ENCODE measurements at regions not wholly inside any gene's neighbourhood (a gene's known extent, or its start where the extent isn't known, plus 50 kb on each side); places are given as distances from the start of the nearest gene placed in this dataset.
"Not testable (repeated sequence)": the region's sequence is repeated elsewhere in the genome, so short reads cannot be mapped to it uniquely, and the experiment has no call there.

DNA sequence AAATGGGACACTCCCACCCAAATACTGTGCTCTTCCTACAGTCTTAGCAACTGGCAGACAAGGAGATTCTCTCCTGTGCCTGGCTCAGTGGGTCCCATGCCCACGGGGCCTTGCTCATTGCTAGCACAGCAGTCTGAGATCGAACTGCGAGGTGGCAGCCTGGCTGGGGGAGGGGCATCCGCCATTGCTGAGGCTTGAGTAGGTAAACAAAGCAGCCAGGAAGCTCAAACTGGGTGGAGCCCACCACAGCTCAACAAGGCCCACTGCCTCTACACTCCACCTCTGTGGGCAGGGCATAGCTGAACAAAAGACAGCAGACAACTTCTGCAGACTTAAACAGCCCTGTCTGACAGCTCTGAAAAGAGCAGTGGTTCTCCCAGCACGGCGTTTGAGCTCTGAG lies 174.8 kb downstream of the COL12A1 start:
- not testable (repeated sequence) for H3K27me3 ChIP-seq (ENCODE audit: control insufficient read depth, insufficient read depth, low read length); H3K36me3 ChIP-seq (ENCODE audit: control insufficient read depth, insufficient read depth, low read length); H3K4me1 ChIP-seq (ENCODE audit: control insufficient read depth, insufficient read depth, low read length); H3K27ac ChIP-seq (ENCODE audit: low read depth, low read length); DNase-seq (ENCODE audit: low read depth in 4 of 6, low spot score in 6 of 6); H3K4me3 ChIP-seq (ENCODE audit: low read depth, low read length); H3K9me3 ChIP-seq (ENCODE audit: control insufficient read depth, insufficient read depth, low read length)
- WGBS (ENCODE audit: insufficient coverage) = 87% methylated on average over 6 of the region's 6 CpGs

DNA sequence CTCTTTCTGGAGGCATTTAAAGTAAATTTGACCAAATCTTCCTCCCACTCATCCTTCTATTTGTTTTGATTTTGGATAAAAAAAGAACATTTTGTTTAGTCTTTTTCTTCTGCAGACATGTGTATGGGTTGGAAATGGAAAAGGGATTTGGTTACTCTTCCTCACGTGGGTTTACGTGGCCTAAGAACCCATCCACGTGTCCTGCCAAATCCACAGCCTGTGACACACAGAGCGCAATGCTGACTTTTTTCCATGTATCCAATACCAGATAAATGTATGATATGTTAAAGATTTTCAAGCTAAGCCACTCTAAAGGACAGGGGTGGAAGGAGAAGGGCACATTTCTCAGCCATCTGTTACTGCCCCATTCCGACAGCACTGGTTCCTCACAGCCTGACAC lies 176.5 kb downstream of the COL12A1 start:
- H3K9me3 ChIP-seq (ENCODE audit: control insufficient read depth, insufficient read depth, low read length) = no peaks in the 10 kb centered on the region
- H3K27ac ChIP-seq (ENCODE audit: low read depth, low read length) = no peak overlapping the region
- H3K36me3 ChIP-seq (ENCODE audit: control insufficient read depth, insufficient read depth, low read length) = no peaks in the 10 kb centered on the region
- no peaks in the 10 kb centered on the region for H3K27me3 ChIP-seq (ENCODE audit: control insufficient read depth, insufficient read depth, low read length)
- H3K4me3 ChIP-seq (ENCODE audit: low read depth, low read length) = no peak overlapping the region
- no CpG with 5 or more reads among the region's 5 CpGs for WGBS (ENCODE audit: insufficient coverage)
- H3K4me1 ChIP-seq (ENCODE audit: control insufficient read depth, insufficient read depth, low read length) = no peaks in the 10 kb centered on the region
- peak in 1 of 6 donors; percentile 20 for DNase-seq (ENCODE audit: low read depth in 4 of 6, low spot score in 6 of 6)

DNA sequence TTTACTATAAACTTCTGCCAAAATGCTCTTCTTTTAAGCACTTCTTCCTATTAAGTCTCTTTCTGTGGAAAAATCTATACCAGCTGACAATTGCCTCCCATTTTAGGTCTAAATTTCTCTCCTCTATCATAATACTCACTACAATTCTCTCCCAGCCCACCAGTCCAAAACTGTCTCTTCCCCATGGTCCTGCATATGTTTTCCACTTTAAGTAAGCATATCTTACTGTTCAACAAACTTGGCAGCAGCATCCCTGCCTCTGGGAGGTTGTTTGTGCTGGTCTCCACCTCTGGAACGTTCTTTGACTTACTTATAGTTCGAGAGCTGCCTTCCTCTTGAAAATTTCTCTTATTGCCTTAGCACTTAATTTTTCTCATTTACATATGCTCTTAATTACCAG lies 180.5 kb downstream of the COL12A1 start:
- no peaks in the 10 kb centered on the region for H3K4me1 ChIP-seq (ENCODE audit: control insufficient read depth, insufficient read depth, low read length)
- H3K36me3 ChIP-seq (ENCODE audit: control insufficient read depth, insufficient read depth, low read length) = no peaks in the 10 kb centered on the region
- peak in 1 of 6 donors; percentile 37 for DNase-seq (ENCODE audit: low read depth in 4 of 6, low spot score in 6 of 6)
- H3K27me3 ChIP-seq (ENCODE audit: control insufficient read depth, insufficient read depth, low read length) = no peaks in the 10 kb centered on the region
- H3K9me3 ChIP-seq (ENCODE audit: control insufficient read depth, insufficient read depth, low read length) = no peaks in the 10 kb centered on the region
- H3K27ac ChIP-seq (ENCODE audit: low read depth, low read length) = peak overlapping the region; percentile 10
- no peak overlapping the region for H3K4me3 ChIP-seq (ENCODE audit: low read depth, low read length)
- 67% methylated on average over 2 of the region's 2 CpGs for WGBS (ENCODE audit: insufficient coverage)

DNA sequence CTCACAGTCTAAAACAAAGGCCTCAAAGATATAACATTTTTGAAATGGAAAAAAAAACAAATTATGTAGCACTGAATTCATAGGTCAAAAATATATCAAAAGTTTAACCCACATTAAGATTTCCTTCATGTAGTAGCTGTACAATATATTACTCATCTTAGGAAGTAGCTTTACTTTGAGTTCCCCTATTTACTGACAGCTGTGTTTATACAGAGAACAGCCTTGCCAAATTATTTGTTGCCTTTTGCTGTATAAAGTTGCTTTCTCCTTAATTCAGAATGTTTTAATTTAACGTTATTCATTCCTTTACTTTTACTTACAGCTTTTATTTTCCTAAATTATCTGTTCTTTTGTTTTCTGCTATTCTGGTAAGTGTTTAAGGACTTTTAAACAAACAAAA lies 181.0 kb downstream of the COL12A1 start:
- peak in 1 of 6 donors; percentile 20 for DNase-seq (ENCODE audit: low read depth in 4 of 6, low spot score in 6 of 6)
- Histone ChIP-seq H3K36me3 (ENCODE audit: control insufficient read depth, insufficient read depth, low read length) (no peaks in the 10 kb centered on the region), H3K27ac (ENCODE audit: low read depth, low read length) (peak overlapping the region; percentile 10), H3K9me3 (ENCODE audit: control insufficient read depth, insufficient read depth, low read length) (no peaks in the 10 kb centered on the region), H3K4me3 (ENCODE audit: low read depth, low read length) (no peak overlapping the region), H3K27me3 (ENCODE audit: control insufficient read depth, insufficient read depth, low read length) (no peaks in the 10 kb centered on the region), H3K4me1 (ENCODE audit: control insufficient read depth, insufficient read depth, low read length) (no peaks in the 10 kb centered on the region)
- WGBS (ENCODE audit: insufficient coverage) = no CpG with 5 or more reads among the region's 1 CpG

DNA sequence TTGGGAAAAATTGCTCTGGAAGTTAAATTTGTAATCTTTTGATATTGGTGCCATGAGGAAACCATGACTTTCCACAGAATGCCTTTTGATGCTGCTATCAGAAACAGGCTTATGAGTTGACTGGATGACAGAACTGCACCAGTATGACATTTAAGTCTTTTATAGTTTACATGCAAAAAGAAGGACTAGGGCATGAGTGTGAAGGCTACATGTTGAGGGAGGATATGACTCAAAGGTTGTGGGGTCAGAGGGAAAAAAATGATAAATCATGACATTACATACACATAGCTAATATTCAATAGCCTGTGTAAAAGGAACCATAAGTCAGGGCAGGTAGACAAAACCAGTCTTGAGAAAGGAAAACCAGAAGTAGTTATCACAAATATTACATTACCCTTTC lies 182.2 kb downstream of the COL12A1 start:
- no peaks in the 10 kb centered on the region for H3K36me3 ChIP-seq (ENCODE audit: control insufficient read depth, insufficient read depth, low read length)
- no peak overlapping the region for H3K27ac ChIP-seq (ENCODE audit: low read depth, low read length)
- H3K9me3 ChIP-seq (ENCODE audit: control insufficient read depth, insufficient read depth, low read length) = no peaks in the 10 kb centered on the region
- no peak overlapping the region for H3K4me3 ChIP-seq (ENCODE audit: low read depth, low read length)
- H3K4me1 ChIP-seq (ENCODE audit: control insufficient read depth, insufficient read depth, low read length) = no peaks in the 10 kb centered on the region
- no peak for DNase-seq (ENCODE audit: low read depth in 4 of 6, low spot score in 6 of 6)
- no peaks in the 10 kb centered on the region for H3K27me3 ChIP-seq (ENCODE audit: control insufficient read depth, insufficient read depth, low read length)

DNA sequence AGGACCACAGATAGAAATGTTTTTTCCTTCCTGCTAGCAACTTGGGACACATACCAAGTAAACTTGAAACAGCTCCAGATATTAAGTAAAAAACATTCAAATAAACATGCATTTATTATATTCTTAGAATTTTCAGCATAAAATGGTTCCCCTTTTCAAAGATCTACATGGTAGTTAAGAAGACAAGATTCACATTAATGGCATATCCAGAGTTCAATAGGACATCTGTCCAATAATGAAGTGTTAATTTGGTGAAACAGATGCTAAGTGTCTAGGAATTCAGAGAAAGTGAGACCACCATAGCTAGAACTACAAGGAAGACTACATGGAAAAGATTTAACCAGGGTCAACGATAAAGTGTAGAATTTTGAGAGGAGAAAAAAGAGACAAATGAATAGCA lies 184.9 kb downstream of the COL12A1 start:
- WGBS (ENCODE audit: insufficient coverage) = no CpG with 5 or more reads among the region's 1 CpG
- no peaks in the 10 kb centered on the region for H3K36me3 ChIP-seq (ENCODE audit: control insufficient read depth, insufficient read depth, low read length)
- H3K9me3 ChIP-seq (ENCODE audit: control insufficient read depth, insufficient read depth, low read length) = no peaks in the 10 kb centered on the region
- no peaks in the 10 kb centered on the region for H3K4me1 ChIP-seq (ENCODE audit: control insufficient read depth, insufficient read depth, low read length)
- H3K27me3 ChIP-seq (ENCODE audit: control insufficient read depth, insufficient read depth, low read length) = no peaks in the 10 kb centered on the region
- no peak overlapping the region for H3K4me3 ChIP-seq (ENCODE audit: low read depth, low read length)
- DNase-seq (ENCODE audit: low read depth in 4 of 6, low spot score in 6 of 6) = no peak
- H3K27ac ChIP-seq (ENCODE audit: low read depth, low read length) = no peak overlapping the region

DNA sequence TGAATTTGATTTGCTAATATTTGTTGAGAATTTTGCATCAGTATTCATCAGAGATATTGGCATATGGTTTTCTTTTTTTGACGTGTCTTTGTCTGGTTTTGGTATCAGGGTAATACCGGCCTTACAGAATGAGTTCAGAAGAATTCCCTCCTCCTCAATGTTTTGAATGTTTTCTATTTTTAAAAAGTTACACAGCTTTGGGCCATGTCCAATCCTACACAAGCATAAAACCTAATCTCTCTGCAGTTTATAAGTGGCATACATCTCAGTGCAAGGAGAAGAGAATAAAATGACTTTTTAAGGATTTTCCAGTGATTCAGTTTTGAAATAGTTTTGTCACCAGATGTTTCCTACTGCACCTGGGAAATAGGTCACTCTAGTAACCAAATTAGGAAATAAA lies 185.5 kb downstream of the COL12A1 start:
- no peak overlapping the region for H3K4me3 ChIP-seq (ENCODE audit: low read depth, low read length)
- WGBS (ENCODE audit: insufficient coverage) = no CpG with 5 or more reads among the region's 2 CpGs
- H3K27ac ChIP-seq (ENCODE audit: low read depth, low read length) = no peak overlapping the region
- H3K36me3 ChIP-seq (ENCODE audit: control insufficient read depth, insufficient read depth, low read length) = no peaks in the 10 kb centered on the region
- H3K27me3 ChIP-seq (ENCODE audit: control insufficient read depth, insufficient read depth, low read length) = no peaks in the 10 kb centered on the region
- no peak for DNase-seq (ENCODE audit: low read depth in 4 of 6, low spot score in 6 of 6)
- no peaks in the 10 kb centered on the region for H3K9me3 ChIP-seq (ENCODE audit: control insufficient read depth, insufficient read depth, low read length)
- no peaks in the 10 kb centered on the region for H3K4me1 ChIP-seq (ENCODE audit: control insufficient read depth, insufficient read depth, low read length)

DNA sequence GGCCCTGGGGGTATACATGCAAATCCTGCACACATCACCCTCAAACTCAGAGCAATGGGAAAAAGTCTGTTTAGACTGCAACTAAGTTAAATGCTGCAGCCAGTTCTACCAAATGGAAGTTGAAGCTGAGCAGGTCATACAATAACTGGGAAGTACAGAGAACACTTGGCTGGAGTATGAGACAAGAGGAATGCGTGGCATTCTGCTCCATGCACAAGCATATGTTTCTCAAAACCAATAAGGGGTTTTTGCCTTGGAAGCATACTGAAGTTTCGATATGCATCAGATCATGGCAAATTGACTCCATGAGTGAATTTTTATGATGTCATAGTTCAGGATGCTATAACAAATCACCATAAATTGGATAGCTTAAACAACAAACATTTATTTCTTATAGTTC lies 193.8 kb downstream of the COL12A1 start:
- WGBS (ENCODE audit: insufficient coverage) = 71% methylated on average over 1 of the region's 2 CpGs
- H3K9me3 ChIP-seq (ENCODE audit: control insufficient read depth, insufficient read depth, low read length) = no peaks in the 10 kb centered on the region

DNA sequence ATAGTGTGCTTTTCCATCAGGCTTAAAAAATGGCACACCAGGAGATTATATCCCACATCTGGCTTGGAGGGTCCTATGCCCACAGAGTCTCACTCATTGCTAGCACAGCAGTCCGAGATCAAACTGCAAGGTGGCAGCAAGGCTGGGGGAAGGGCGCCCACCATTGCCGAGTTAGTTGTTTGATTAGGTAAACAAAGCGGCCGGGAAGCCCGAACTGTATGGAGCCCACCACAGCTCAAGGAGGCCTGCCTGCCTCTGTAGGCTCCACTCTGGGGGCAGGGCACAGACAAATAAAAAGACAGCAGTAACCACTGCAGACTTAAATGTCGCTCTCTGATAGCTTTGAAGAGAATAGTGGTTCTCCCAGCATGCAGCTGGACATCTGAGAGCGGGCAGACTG lies 201.9 kb downstream of the COL12A1 start:
- not testable (repeated sequence) for H3K4me3 ChIP-seq (ENCODE audit: low read depth, low read length); H3K27ac ChIP-seq (ENCODE audit: low read depth, low read length); H3K27me3 ChIP-seq (ENCODE audit: control insufficient read depth, insufficient read depth, low read length); H3K36me3 ChIP-seq (ENCODE audit: control insufficient read depth, insufficient read depth, low read length); H3K4me1 ChIP-seq (ENCODE audit: control insufficient read depth, insufficient read depth, low read length); H3K9me3 ChIP-seq (ENCODE audit: control insufficient read depth, insufficient read depth, low read length); DNase-seq (ENCODE audit: low read depth in 4 of 6, low spot score in 6 of 6)
- 94% methylated on average over 6 of the region's 8 CpGs for WGBS (ENCODE audit: insufficient coverage)

More for the DNA sequence above, 193.8 kb downstream of the COL12A1 start:
- H3K27ac ChIP-seq (ENCODE audit: low read depth, low read length) = no peak overlapping the region
- no peak overlapping the region for H3K4me3 ChIP-seq (ENCODE audit: low read depth, low read length)
- H3K4me1 ChIP-seq (ENCODE audit: control insufficient read depth, insufficient read depth, low read length) = no peaks in the 10 kb centered on the region
- no peaks in the 10 kb centered on the region for H3K36me3 ChIP-seq (ENCODE audit: control insufficient read depth, insufficient read depth, low read length)
- H3K27me3 ChIP-seq (ENCODE audit: control insufficient read depth, insufficient read depth, low read length) = no peaks in the 10 kb centered on the region
- DNase-seq (ENCODE audit: low read depth in 4 of 6, low spot score in 6 of 6) = peak in 1 of 6 donors; percentile 11

DNA sequence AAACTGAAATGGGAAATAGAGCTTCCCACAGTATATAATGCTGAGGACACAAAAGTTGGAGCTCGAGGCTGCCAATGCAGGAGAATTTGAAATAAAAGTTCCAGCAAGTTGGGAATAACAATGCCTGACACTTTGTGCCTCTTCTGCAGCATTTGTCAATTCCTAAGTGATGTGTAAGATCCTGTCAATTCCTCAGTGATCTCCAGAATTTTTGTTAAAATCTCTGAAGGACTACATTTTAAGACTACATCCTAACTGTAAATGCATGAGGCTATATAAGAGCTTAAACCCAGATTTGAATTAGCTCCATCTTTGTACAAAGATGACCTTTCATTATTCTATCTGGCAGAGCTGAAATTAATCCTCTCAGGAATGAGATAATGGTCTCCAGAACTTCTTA lies 208.2 kb downstream of the COL12A1 start:
- no peak for DNase-seq (ENCODE audit: low read depth in 4 of 6, low spot score in 6 of 6)
- Histone ChIP-seq H3K27me3 (ENCODE audit: control insufficient read depth, insufficient read depth, low read length) (no peaks in the 10 kb centered on the region), H3K9me3 (ENCODE audit: control insufficient read depth, insufficient read depth, low read length) (no peaks in the 10 kb centered on the region), H3K27ac (ENCODE audit: low read depth, low read length) (no peak overlapping the region), H3K4me3 (ENCODE audit: low read depth, low read length) (no peak overlapping the region), H3K4me1 (ENCODE audit: control insufficient read depth, insufficient read depth, low read length) (no peaks in the 10 kb centered on the region), H3K36me3 (ENCODE audit: control insufficient read depth, insufficient read depth, low read length) (no peaks in the 10 kb centered on the region)
- 67% methylated on average over 1 of the region's 1 CpG for WGBS (ENCODE audit: insufficient coverage)
